Ecto neural progenitor cell (in vitro differentiated cells): ENCODE measurements at regions not wholly inside any gene's neighbourhood (a gene's known extent, or its start where the extent isn't known, plus 50 kb on each side); places are given as distances from the start of the nearest gene placed in this dataset.

Source experiments
- DNase-seq: peaks from one replicate; pipeline ENCODE4 v3.0.0-alpha.2; 2018; ENCODE audit warnings: low spot score

- no peak for DNase-seq
These were observed 92.8 kb upstream of the CACNA1E start for GRCh38 chr1:181390410-181391077.

- no peak for DNase-seq
These were observed 91.9 kb upstream of the CACNA1E start for GRCh38 chr1:181391301-181391900.

GRCh38 chr1:181392133-181392532 lies 91.2 kb upstream of the CACNA1E start:
- no peak for DNase-seq

GRCh38 chr1:181392613-181393220 lies 90.6 kb upstream of the CACNA1E start:
- no peak for DNase-seq

- no peak for DNase-seq
These were observed 88.6 kb upstream of the CACNA1E start for GRCh38 chr1:181394766-181395165.

- no peak for DNase-seq
These were observed 87.1 kb upstream of the CACNA1E start for GRCh38 chr1:181396171-181396670.

GRCh38 chr1:181396811-181397210 lies 86.5 kb upstream of the CACNA1E start:
- DNase-seq: no peak

GRCh38 chr1:181397845-181398244 lies 85.5 kb upstream of the CACNA1E start:
- DNase-seq: no peak

GRCh38 chr1:181398544-181398943 lies 84.8 kb upstream of the CACNA1E start:
- DNase-seq: no peak

GRCh38 chr1:181405584-181405983 lies 77.7 kb upstream of the CACNA1E start:
- DNase-seq: no peak

GRCh38 chr1:181406989-181407388 lies 76.3 kb upstream of the CACNA1E start:
- DNase-seq: no peak

- no peak for DNase-seq
These were observed 73.3 kb upstream of the CACNA1E start for GRCh38 chr1:181409981-181410380.

GRCh38 chr1:181412746-181413145 lies 70.6 kb upstream of the CACNA1E start:
- no peak for DNase-seq

- no peak for DNase-seq
These were observed 70.0 kb upstream of the CACNA1E start for GRCh38 chr1:181413195-181413815.

- DNase-seq: no peak
These were observed 69.5 kb upstream of the CACNA1E start for GRCh38 chr1:181413836-181414235.

- no peak for DNase-seq
These were observed 67.0 kb upstream of the CACNA1E start for GRCh38 chr1:181416268-181416860.

GRCh38 chr1:181417915-181418314 lies 65.4 kb upstream of the CACNA1E start:
- no peak for DNase-seq

- DNase-seq: peak; percentile 55
These were observed 59.9 kb upstream of the CACNA1E start for GRCh38 chr1:181423301-181423918.

- peak; percentile 91 for DNase-seq
These were observed 58.4 kb upstream of the CACNA1E start for GRCh38 chr1:181424786-181425403.

GRCh38 chr1:181425566-181425965 lies 57.8 kb upstream of the CACNA1E start:
- no peak for DNase-seq

GRCh38 chr1:181429462-181429861 lies 53.9 kb upstream of the CACNA1E start:
- DNase-seq: no peak
